H1 (cell line): ENCODE measurements at regions not wholly inside any gene's neighbourhood (a gene's known extent, or its start where the extent isn't known, plus 50 kb on each side); places are given as distances from the start of the nearest gene placed in this dataset.

Source experiments
- CTCF ChIA-PET: fragments of 300-600 bp; sonication (Branson Sonifier 250); formaldehyde crosslinking; loops from one replicate; lab custom pipeline; 2021; ENCODE audit not compliant: partially characterized antibody; lab: Charles Lee
- POLR2A ChIA-PET: fragments of 300-600 bp; sonication (Branson Sonifier 250); formaldehyde crosslinking; loops from one replicate; lab custom pipeline; 2021; ENCODE audit warnings: inconsistent platforms; ENCODE audit not compliant: partially characterized antibody; lab: Charles Lee
- DNase-seq, 2 experiments: peaks; one replicate each; pipeline versions ENCODE4 v3.0.0 to v3.0.0-alpha.2; 2010 to 2022; ENCODE audit warnings: low spot score in 2 of 2, low read depth in 1 of 2, mixed read lengths in 1 of 2
- FAIRE-seq: peaks from 2 replicates; lab custom pipeline; 2011; peaks lifted over from hg19 to GRCh38; lab: Jason Lieb, UNC
- H2AFZ ChIP-seq: 2 replicates; pipeline ENCODE4 v1.8.1; 2012; ENCODE audit warnings: low read length, inconsistent platforms
- H2AK5ac ChIP-seq: 2 replicates; pipeline ENCODE4 v1.6.1; 2013; ENCODE audit warnings: low read depth, low read length
- H2BK120ac ChIP-seq: replicated peaks from 2 replicates; pipeline ENCODE3; 2013; ENCODE audit warnings: low read depth, low read length, inconsistent platforms
- H2BK12ac ChIP-seq: 2 replicates; pipeline ENCODE4 v1.6.1; 2013; ENCODE audit warnings: low read depth, low read length
- H2BK15ac ChIP-seq: 2 replicates; pipeline ENCODE4 v1.6.1; 2013; ENCODE audit warnings: low read length
- H2BK20ac ChIP-seq: 2 replicates; pipeline ENCODE4 v1.6.1; 2013; ENCODE audit warnings: low read length
- H2BK5ac ChIP-seq: 2 replicates; pipeline ENCODE4 v1.6.1; 2013; ENCODE audit warnings: low read depth, low read length
- H3K14ac ChIP-seq: 2 replicates; pipeline ENCODE4 v1.6.1; 2013; ENCODE audit warnings: inconsistent platforms; ENCODE audit not compliant: insufficient read length
- H3K18ac ChIP-seq: 2 replicates; pipeline ENCODE4 v1.6.1; 2013; ENCODE audit warnings: low read length; ENCODE audit errors: extremely low read depth
- H3K23ac ChIP-seq: 2 replicates; pipeline ENCODE4 v1.6.1; 2013; ENCODE audit warnings: inconsistent platforms; ENCODE audit not compliant: insufficient read length
- H3K23me2 ChIP-seq: 2 replicates; pipeline ENCODE4 v1.6.1; 2013; ENCODE audit warnings: low read depth, low read length
- H3K27ac ChIP-seq: 2 replicates; pipeline ENCODE4 v1.6.1; 2011; ENCODE audit warnings: low read depth, low read length, inconsistent platforms
- H3K27me3 ChIP-seq, 4 experiments: replicated peaks in 1 of 4; 1 replicate in 1 of 4; 2 replicates in 3 of 4; pipeline versions ENCODE4 v1.6.1 to v1.8.1; 2011 to 2013; ENCODE audit warnings: low read length in 3 of 4, mild to moderate bottlenecking in 3 of 4, inconsistent platforms in 2 of 4, mixed read lengths in 2 of 4, moderate library complexity in 1 of 4; ENCODE audit not compliant: control insufficient read depth in 3 of 4, insufficient read depth in 3 of 4; ENCODE audit errors: extremely low read depth in 1 of 4
- H3K36me3 ChIP-seq, 4 experiments: 2 replicates each; pipeline versions ENCODE4 v1.6.1 to v1.8.1; 2011 to 2013; ENCODE audit warnings: mild to moderate bottlenecking in 4 of 4, low read length in 3 of 4, moderate library complexity in 2 of 4, control low read depth in 1 of 4, inconsistent platforms in 1 of 4; ENCODE audit not compliant: insufficient read depth in 4 of 4, control insufficient read depth in 2 of 4
- H3K4ac ChIP-seq: replicated peaks from 2 replicates; pipeline ENCODE3; 2013; ENCODE audit warnings: low read length, low read depth, mixed read lengths, inconsistent platforms; ENCODE audit not compliant: insufficient read length
- H3K4me1 ChIP-seq, 4 experiments: replicated peaks in 1 of 4; 1 replicate in 1 of 4; 2 replicates in 3 of 4; pipeline versions ENCODE4 v1.6.1 to v1.8.1; 2011 to 2013; ENCODE audit warnings: low read length in 3 of 4, inconsistent platforms in 2 of 4, mixed read lengths in 1 of 4; ENCODE audit not compliant: insufficient read depth in 4 of 4, control insufficient read depth in 3 of 4
- H3K4me2 ChIP-seq, 2 experiments: 2 replicates each; pipeline versions ENCODE4 v1.6.1 to v1.8.1; 2011 to 2013; ENCODE audit warnings: low read depth in 2 of 2, low read length in 2 of 2, control low read depth in 1 of 2, inconsistent platforms in 1 of 2, mild to moderate bottlenecking in 1 of 2; ENCODE audit not compliant: insufficient read depth in 1 of 2
- H3K4me3 ChIP-seq, 4 experiments: fragments of 200-600, 300-600 bp in 1 of 4; sonication (generic), shearing (Covaris generic), sonication (Bioruptor Twin) in 1 of 4; 2 replicates each; pipeline versions ENCODE4 v1.5.1 to v1.8.1; 2011 to 2016; ENCODE audit warnings: low read length in 4 of 4, low read depth in 3 of 4, control low read depth in 2 of 4, inconsistent platforms in 2 of 4, mild to moderate bottlenecking in 2 of 4, mixed read lengths in 1 of 4, moderate library complexity in 1 of 4; ENCODE audit not compliant: insufficient read depth in 2 of 4; ENCODE audit errors: extremely low read depth in 1 of 4
- H3K56ac ChIP-seq: replicated peaks from 2 replicates; pipeline ENCODE3; 2013; ENCODE audit warnings: low read depth, mild to moderate bottlenecking, mixed read lengths, low read length, inconsistent platforms; ENCODE audit not compliant: insufficient read length
- H3K79me1 ChIP-seq: 2 replicates; pipeline ENCODE4 v1.6.1; 2013; ENCODE audit warnings: low read depth, low read length, control low read depth
- H3K79me2 ChIP-seq, 2 experiments: 2 replicates each; pipeline versions ENCODE4 v1.6.1 to v1.8.1; 2012 to 2013; ENCODE audit warnings: low read length in 2 of 2, mild to moderate bottlenecking in 2 of 2, inconsistent platforms in 1 of 2; ENCODE audit not compliant: insufficient read depth in 2 of 2, control insufficient read depth in 1 of 2
- H3K9ac ChIP-seq, 4 experiments: replicated peaks in 1 of 4; 1 replicate in 1 of 4; 2 replicates in 3 of 4; pipeline versions ENCODE4 v1.6.1 to v1.8.1; 2011 to 2013; ENCODE audit warnings: low read depth in 3 of 4, low read length in 3 of 4, control low read depth in 2 of 4, mild to moderate bottlenecking in 2 of 4, moderate library complexity in 2 of 4, inconsistent platforms in 1 of 4; ENCODE audit errors: extremely low read depth in 1 of 4
- H3K9me3 ChIP-seq, 2 experiments: 2 replicates each; pipeline versions ENCODE4 v1.6.1 to v1.8.1; 2012 to 2013; ENCODE audit warnings: mild to moderate bottlenecking in 2 of 2, moderate library complexity in 2 of 2, control low read depth in 1 of 2, inconsistent platforms in 1 of 2, low read depth in 1 of 2, low read length in 1 of 2, mixed read lengths in 1 of 2; ENCODE audit not compliant: insufficient read depth in 2 of 2
- H4K20me1 ChIP-seq, 2 experiments: replicated peaks in 1 of 2; 2 replicates each; pipeline versions ENCODE3 to v1.8.1; 2011 to 2013; ENCODE audit warnings: inconsistent platforms in 2 of 2, low read length in 2 of 2, mild to moderate bottlenecking in 1 of 2; ENCODE audit not compliant: insufficient read depth in 2 of 2, control insufficient read depth in 1 of 2
- H4K5ac ChIP-seq: 2 replicates; pipeline ENCODE4 v1.6.1; 2013; ENCODE audit warnings: low read length, low read depth, mixed read lengths, inconsistent platforms; ENCODE audit not compliant: insufficient read length
- H4K8ac ChIP-seq: 2 replicates; pipeline ENCODE4 v1.8.0; 2013; ENCODE audit warnings: mild to moderate bottlenecking, moderate library complexity, low read length, inconsistent platforms; ENCODE audit not compliant: insufficient read depth; ENCODE audit errors: extremely low read depth
- H4K91ac ChIP-seq: replicated peaks from 2 replicates; pipeline ENCODE3; 2013; ENCODE audit warnings: low read length, mixed read lengths, inconsistent platforms; ENCODE audit not compliant: insufficient read length
- ATF2 ChIP-seq: IDR thresholded peaks from 2 replicates; pipeline ENCODE4 v1.6.1; 2012; ENCODE audit warnings: low read length, inconsistent platforms
- MAX ChIP-seq: IDR thresholded peaks from 2 replicates; pipeline ENCODE4 v1.6.1; 2012; ENCODE audit warnings: inconsistent platforms
- POLR2AphosphoS5 ChIP-seq: IDR thresholded peaks from 2 replicates; pipeline ENCODE4 v1.6.1; 2011; ENCODE audit warnings: low read depth, low read length
- SP1 ChIP-seq: IDR thresholded peaks from 2 replicates; pipeline ENCODE4 v1.6.1; 2011; ENCODE audit warnings: low read depth, low read length
- SP4 ChIP-seq: IDR thresholded peaks from 2 replicates; pipeline ENCODE4 v1.6.1; 2012; ENCODE audit warnings: low read length, inconsistent platforms
- WGBS, 2 experiments: shearing (Covaris generic) in 1 of 2; methylation state at CpG; one replicate each; pipeline versions ENCODE4 v1.1.6 to v1.1.7; 2013 to 2015; ENCODE audit warnings: low lambda C conversion rate in 2 of 2, mixed read lengths in 2 of 2, inconsistent platforms in 1 of 2, low coverage in 1 of 2, missing lambda C conversion rate in 1 of 2; ENCODE audit not compliant: insufficient replicate concordance in 2 of 2, insufficient coverage in 1 of 2, insufficient read length in 1 of 2; ENCODE audit errors: extremely low coverage in 1 of 2, missing lambda C conversion rate in 1 of 2; 5-methylcytosine and 5-hydroxymethylcytosine counted together

GRCh38 chr7:109049366-109049765, 479.7 kb downstream of the DNAJB9 start:
- H3K27ac ChIP-seq, result no peak overlapping the region
- H4K91ac ChIP-seq, result no peak overlapping the region
- H2AK5ac ChIP-seq, result no peak overlapping the region
- H3K4me3 ChIP-seq, result no peak overlapping the region
- H2BK20ac ChIP-seq, result no peak overlapping the region
- H3K18ac ChIP-seq, result no peak overlapping the region
- no peaks in the 10 kb centered on the region for H3K27me3 ChIP-seq
- H3K23me2 ChIP-seq, result no peaks in the 10 kb centered on the region
- H4K8ac ChIP-seq, result no peak overlapping the region
- POLR2A ChIA-PET, result no interaction called here
- no peak overlapping the region for H2BK15ac ChIP-seq
- H3K4ac ChIP-seq, result no peak overlapping the region
- DNase-seq (no peak), FAIRE-seq (no peak)
- no peak overlapping the region for H3K56ac ChIP-seq
- H2BK5ac ChIP-seq, result no peak overlapping the region
- H2AFZ ChIP-seq, result no peak overlapping the region
- no peak overlapping the region for H3K9ac ChIP-seq
- no peak overlapping the region for H2BK12ac ChIP-seq
- H3K9me3 ChIP-seq, result no peaks in the 10 kb centered on the region
- no peak overlapping the region for H3K23ac ChIP-seq
- H2BK120ac ChIP-seq, result no peak overlapping the region
- H3K36me3 ChIP-seq, result no peaks in the 10 kb centered on the region
- H3K4me1 ChIP-seq, result no peaks in the 10 kb centered on the region
- TF ChIP-seq ATF2 (no peak), SP1 (no peak), SP4 (no peak), POLR2AphosphoS5 (no peak), MAX (no peak)
- TF ChIP-seq, all 59 proteins: peak for 0
- no peaks in the 10 kb centered on the region for H4K20me1 ChIP-seq
- no peak overlapping the region for H3K4me2 ChIP-seq
- 89% methylated on average over 2 of the region's 2 CpGs; no CpG with 5 or more reads in 1 of the 2 experiments for WGBS, 2 experiments
- H4K5ac ChIP-seq, result no peak overlapping the region
- H3K79me2 ChIP-seq, result no peaks in the 10 kb centered on the region
- H3K79me1 ChIP-seq, result no peaks in the 10 kb centered on the region
- CTCF ChIA-PET, result interaction anchor here (0.6 kb wide), 1 partner anchor 931 kb away, joined by 4 read pairs; no protein-coding TSS in a partner anchor
- no peak overlapping the region for H3K14ac ChIP-seq
